Liver (tissue), 3 donors: ENCODE measurements at regions not wholly inside any gene's neighbourhood (a gene's known extent, or its start where the extent isn't known, plus 50 kb on each side); places are given as distances from the start of the nearest gene placed in this dataset.

Experiments used
- EGR1 ChIP-seq, 2 donors: IDR thresholded peaks; 2 replicates each; pipeline ENCODE4 v1.6.1; 2016 to 2018; ENCODE audit warnings: antibody characterized with exemption in 2 of 2, low read depth in 2 of 2
- FOXA2 ChIP-seq: IDR thresholded peaks from 2 replicates; pipeline ENCODE4 v1.6.1; 2016; ENCODE audit warnings: antibody characterized with exemption
- GABPA ChIP-seq, 2 donors: IDR thresholded peaks in 1 of 2; conservative IDR thresholded peaks in 1 of 2; 2 replicates each; pipeline ENCODE4 v1.6.1; 2016; ENCODE audit warnings: antibody characterized with exemption in 2 of 2, mild to moderate bottlenecking in 1 of 2, moderate library complexity in 1 of 2
- JUND ChIP-seq, 2 donors: IDR thresholded peaks; 2 replicates each; pipeline ENCODE4 v1.6.1; 2016; ENCODE audit warnings: antibody characterized with exemption in 2 of 2
- MAX ChIP-seq: IDR thresholded peaks from 2 replicates; pipeline ENCODE4 v1.6.1; 2016; ENCODE audit warnings: antibody characterized with exemption
- SP1 ChIP-seq: IDR thresholded peaks from 2 replicates; pipeline ENCODE4 v1.6.1; 2018; ENCODE audit warnings: antibody characterized with exemption, mild to moderate bottlenecking
- TAF1 ChIP-seq: conservative IDR thresholded peaks from 2 replicates; pipeline ENCODE4 v1.6.1; 2016; ENCODE audit warnings: antibody characterized with exemption, mild to moderate bottlenecking
- YY1 ChIP-seq: IDR thresholded peaks from 2 replicates; pipeline ENCODE4 v1.6.1; 2016; ENCODE audit warnings: antibody characterized with exemption, mild to moderate bottlenecking
- TF ChIP-seq, protein P1 (sequence below): fragments of 150-350 bp; IDR thresholded peaks from 2 replicates; pipeline ENCODE4 v1.5.1; 2017; ENCODE audit warnings: improper control_type of control experiment, low read depth, low read length; ENCODE audit not compliant: missing input control
- TF ChIP-seq, protein P2 (sequence below): IDR thresholded peaks from 2 replicates; pipeline ENCODE4 v1.6.1; 2016; ENCODE audit warnings: antibody characterized with exemption, mild to moderate bottlenecking
- TF ChIP-seq, protein P3 (sequence below): IDR thresholded peaks from 2 replicates; pipeline ENCODE4 v1.6.1; 2016; ENCODE audit warnings: antibody characterized with exemption
- donor health status: healthy.
- donor health status: healthy.

DNA sequence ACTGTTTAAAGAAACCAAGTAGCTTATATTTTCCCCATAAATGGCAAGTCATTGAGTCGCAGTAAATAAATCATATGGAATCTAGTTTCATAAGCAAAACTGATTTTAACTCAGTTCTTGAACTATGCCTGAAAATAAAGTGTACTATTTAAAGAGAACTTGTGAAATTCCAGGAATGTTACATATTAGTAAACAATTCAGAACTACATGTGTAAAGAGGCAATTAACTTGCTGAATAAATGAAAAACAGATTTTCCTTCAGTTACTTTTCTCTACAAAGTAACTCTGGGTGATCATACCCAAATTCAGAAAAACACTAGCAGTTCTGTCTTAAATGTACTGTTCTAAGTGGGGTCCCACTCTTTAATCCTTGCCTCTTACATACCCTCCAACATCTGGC, 236.1 kb upstream of the EDNRA start:
- TF ChIP-seq, protein P1, sequence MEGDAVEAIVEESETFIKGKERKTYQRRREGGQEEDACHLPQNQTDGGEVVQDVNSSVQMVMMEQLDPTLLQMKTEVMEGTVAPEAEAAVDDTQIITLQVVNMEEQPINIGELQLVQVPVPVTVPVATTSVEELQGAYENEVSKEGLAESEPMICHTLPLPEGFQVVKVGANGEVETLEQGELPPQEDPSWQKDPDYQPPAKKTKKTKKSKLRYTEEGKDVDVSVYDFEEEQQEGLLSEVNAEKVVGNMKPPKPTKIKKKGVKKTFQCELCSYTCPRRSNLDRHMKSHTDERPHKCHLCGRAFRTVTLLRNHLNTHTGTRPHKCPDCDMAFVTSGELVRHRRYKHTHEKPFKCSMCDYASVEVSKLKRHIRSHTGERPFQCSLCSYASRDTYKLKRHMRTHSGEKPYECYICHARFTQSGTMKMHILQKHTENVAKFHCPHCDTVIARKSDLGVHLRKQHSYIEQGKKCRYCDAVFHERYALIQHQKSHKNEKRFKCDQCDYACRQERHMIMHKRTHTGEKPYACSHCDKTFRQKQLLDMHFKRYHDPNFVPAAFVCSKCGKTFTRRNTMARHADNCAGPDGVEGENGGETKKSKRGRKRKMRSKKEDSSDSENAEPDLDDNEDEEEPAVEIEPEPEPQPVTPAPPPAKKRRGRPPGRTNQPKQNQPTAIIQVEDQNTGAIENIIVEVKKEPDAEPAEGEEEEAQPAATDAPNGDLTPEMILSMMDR: no peak
- TF ChIP-seq, protein P2, sequence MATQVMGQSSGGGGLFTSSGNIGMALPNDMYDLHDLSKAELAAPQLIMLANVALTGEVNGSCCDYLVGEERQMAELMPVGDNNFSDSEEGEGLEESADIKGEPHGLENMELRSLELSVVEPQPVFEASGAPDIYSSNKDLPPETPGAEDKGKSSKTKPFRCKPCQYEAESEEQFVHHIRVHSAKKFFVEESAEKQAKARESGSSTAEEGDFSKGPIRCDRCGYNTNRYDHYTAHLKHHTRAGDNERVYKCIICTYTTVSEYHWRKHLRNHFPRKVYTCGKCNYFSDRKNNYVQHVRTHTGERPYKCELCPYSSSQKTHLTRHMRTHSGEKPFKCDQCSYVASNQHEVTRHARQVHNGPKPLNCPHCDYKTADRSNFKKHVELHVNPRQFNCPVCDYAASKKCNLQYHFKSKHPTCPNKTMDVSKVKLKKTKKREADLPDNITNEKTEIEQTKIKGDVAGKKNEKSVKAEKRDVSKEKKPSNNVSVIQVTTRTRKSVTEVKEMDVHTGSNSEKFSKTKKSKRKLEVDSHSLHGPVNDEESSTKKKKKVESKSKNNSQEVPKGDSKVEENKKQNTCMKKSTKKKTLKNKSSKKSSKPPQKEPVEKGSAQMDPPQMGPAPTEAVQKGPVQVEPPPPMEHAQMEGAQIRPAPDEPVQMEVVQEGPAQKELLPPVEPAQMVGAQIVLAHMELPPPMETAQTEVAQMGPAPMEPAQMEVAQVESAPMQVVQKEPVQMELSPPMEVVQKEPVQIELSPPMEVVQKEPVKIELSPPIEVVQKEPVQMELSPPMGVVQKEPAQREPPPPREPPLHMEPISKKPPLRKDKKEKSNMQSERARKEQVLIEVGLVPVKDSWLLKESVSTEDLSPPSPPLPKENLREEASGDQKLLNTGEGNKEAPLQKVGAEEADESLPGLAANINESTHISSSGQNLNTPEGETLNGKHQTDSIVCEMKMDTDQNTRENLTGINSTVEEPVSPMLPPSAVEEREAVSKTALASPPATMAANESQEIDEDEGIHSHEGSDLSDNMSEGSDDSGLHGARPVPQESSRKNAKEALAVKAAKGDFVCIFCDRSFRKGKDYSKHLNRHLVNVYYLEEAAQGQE: no peak
- TF ChIP-seq SP1 (no peak), GABPA (IDR thresholded peaks at IDR 0.05 in 1 of 2, conservative IDR thresholded peaks at IDR 0.05 in 1 of 2) (no peak), MAX (no peak), YY1 (no peak), TAF1 (no peak), JUND (IDR thresholded peaks at IDR 0.05) (no peak), EGR1 (IDR thresholded peaks at IDR 0.05; ENCODE audit: low read depth in 2 of 2) (no peak), FOXA2 (no peak)
- TF ChIP-seq, protein P3, sequence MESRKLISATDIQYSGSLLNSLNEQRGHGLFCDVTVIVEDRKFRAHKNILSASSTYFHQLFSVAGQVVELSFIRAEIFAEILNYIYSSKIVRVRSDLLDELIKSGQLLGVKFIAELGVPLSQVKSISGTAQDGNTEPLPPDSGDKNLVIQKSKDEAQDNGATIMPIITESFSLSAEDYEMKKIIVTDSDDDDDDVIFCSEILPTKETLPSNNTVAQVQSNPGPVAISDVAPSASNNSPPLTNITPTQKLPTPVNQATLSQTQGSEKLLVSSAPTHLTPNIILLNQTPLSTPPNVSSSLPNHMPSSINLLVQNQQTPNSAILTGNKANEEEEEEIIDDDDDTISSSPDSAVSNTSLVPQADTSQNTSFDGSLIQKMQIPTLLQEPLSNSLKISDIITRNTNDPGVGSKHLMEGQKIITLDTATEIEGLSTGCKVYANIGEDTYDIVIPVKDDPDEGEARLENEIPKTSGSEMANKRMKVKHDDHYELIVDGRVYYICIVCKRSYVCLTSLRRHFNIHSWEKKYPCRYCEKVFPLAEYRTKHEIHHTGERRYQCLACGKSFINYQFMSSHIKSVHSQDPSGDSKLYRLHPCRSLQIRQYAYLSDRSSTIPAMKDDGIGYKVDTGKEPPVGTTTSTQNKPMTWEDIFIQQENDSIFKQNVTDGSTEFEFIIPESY: no peak
